Endothelial cell of umbilical vein (primary cell): ENCODE measurements at regions not wholly inside any gene's neighbourhood (a gene's known extent, or its start where the extent isn't known, plus 50 kb on each side); places are given as distances from the start of the nearest gene placed in this dataset.

ENCODE experiments used
- BruUV-seq: library from RNA; stranded (reverse); fragments of 400-500 nt; replicated peaks from 2 replicates; lab custom pipeline; 2021; lab: Mats Ljungman, UMichigan
- CTCF ChIA-PET: fragments of 300-600, 350-600 bp; sonication (Branson Sonifier 250); formaldehyde crosslinking; loops from one replicate; lab custom pipeline; 2021; ENCODE audit warnings: antibody characterized with exemption, inconsistent platforms; lab: Charles Lee
- POLR2A ChIA-PET: fragments of 300-600, 350-600 bp; sonication (Branson Sonifier 250); formaldehyde crosslinking; loops from one replicate; lab custom pipeline; 2021; ENCODE audit warnings: antibody characterized with exemption, inconsistent platforms; lab: Charles Lee
- DNase-seq: peaks from one replicate; pipeline ENCODE4 v3.0.0-alpha.2; 2011; ENCODE audit warnings: low read depth, low spot score
- FAIRE-seq: peaks from 2 replicates; lab custom pipeline; 2011; peaks lifted over from hg19 to GRCh38; lab: Jason Lieb, UNC
- H2AFZ ChIP-seq: 2 replicates; pipeline ENCODE4 v1.6.0; 2012; ENCODE audit warnings: low read depth, low read length, control low read depth, inconsistent platforms
- H3K27ac ChIP-seq: 2 replicates; pipeline ENCODE4 v1.5.1; 2011; ENCODE audit warnings: low read depth, mild to moderate bottlenecking, control low read depth, low read length, moderate library complexity; ENCODE audit not compliant: insufficient read depth
- H3K27me3 ChIP-seq, 2 experiments: 2 replicates each; pipeline versions ENCODE4 v1.6.0 to v1.6.1; 2011; ENCODE audit warnings: low read length in 2 of 2, mixed read lengths in 1 of 2; ENCODE audit not compliant: control insufficient read depth in 2 of 2, insufficient read depth in 2 of 2
- H3K36me3 ChIP-seq, 2 experiments: 2 replicates in 1 of 2; 3 replicates in 1 of 2; pipeline ENCODE4 v1.5.1; 2011; ENCODE audit warnings: low read length in 2 of 2, mild to moderate bottlenecking in 1 of 2, moderate library complexity in 1 of 2; ENCODE audit not compliant: control insufficient read depth in 2 of 2, insufficient read depth in 2 of 2; ENCODE audit errors: extremely low read depth in 1 of 2
- H3K4me1 ChIP-seq: 3 replicates; pipeline ENCODE4 v1.5.1; 2011; ENCODE audit warnings: mild to moderate bottlenecking, low read length; ENCODE audit not compliant: control insufficient read depth, insufficient read depth; ENCODE audit errors: extremely low read depth
- H3K4me2 ChIP-seq: 2 replicates; pipeline ENCODE4 v1.6.1; 2011; ENCODE audit warnings: low read length, control low read depth, mixed read lengths; ENCODE audit not compliant: insufficient read depth
- H3K4me3 ChIP-seq, 3 experiments: fragments of 200-600 bp in 1 of 3; sonication (generic), shearing (Covaris generic) in 1 of 3; replicated peaks in 1 of 3; 2 replicates each; pipeline ENCODE4 v1.5.1; 2011 to 2016; ENCODE audit warnings: control low read depth in 3 of 3, low read length in 3 of 3, mild to moderate bottlenecking in 2 of 3, inconsistent platforms in 1 of 3, low read depth in 1 of 3, moderate library complexity in 1 of 3; ENCODE audit not compliant: insufficient read depth in 1 of 3
- H3K79me2 ChIP-seq: 2 replicates; pipeline ENCODE4 v1.6.0; 2012; ENCODE audit warnings: low read length, inconsistent platforms; ENCODE audit not compliant: control insufficient read depth, insufficient read depth
- H3K9ac ChIP-seq: replicated peaks from 2 replicates; pipeline ENCODE3; 2011; ENCODE audit warnings: low read length, control low read depth; ENCODE audit not compliant: insufficient read depth; ENCODE audit errors: extremely low read depth
- H3K9me1 ChIP-seq: replicated peaks from 3 replicates; pipeline ENCODE4 v1.6.0; 2011; ENCODE audit warnings: mild to moderate bottlenecking, low read length; ENCODE audit not compliant: control insufficient read depth, insufficient read depth; ENCODE audit errors: extremely low read depth
- H3K9me3 ChIP-seq: replicated peaks from 2 replicates; pipeline ENCODE4 v1.5.1; 2012; ENCODE audit warnings: low read length, inconsistent platforms; ENCODE audit not compliant: control insufficient read depth, insufficient read depth
- H4K20me1 ChIP-seq: replicated peaks from 2 replicates; pipeline ENCODE3; 2011; ENCODE audit warnings: mild to moderate bottlenecking, low read length; ENCODE audit not compliant: control insufficient read depth, insufficient read depth; ENCODE audit errors: extremely low read depth
- EZH2 ChIP-seq: IDR thresholded peaks from 2 replicates; pipeline ENCODE4 v1.6.1; 2012; ENCODE audit warnings: borderline replicate concordance, low read depth, mild to moderate bottlenecking, moderate library complexity, low read length, inconsistent platforms; ENCODE audit not compliant: severe bottlenecking
- FOS ChIP-seq: IDR thresholded peaks from 2 replicates; pipeline ENCODE4 v1.6.1; 2011; ENCODE audit warnings: mild to moderate bottlenecking, low read length, moderate library complexity, borderline replicate concordance; ENCODE audit not compliant: insufficient read depth
- GATA2 ChIP-seq: IDR thresholded peaks from 2 replicates; pipeline ENCODE4 v1.7.0; 2011; ENCODE audit warnings: low read depth, mild to moderate bottlenecking, moderate library complexity, mixed read lengths, low read length; ENCODE audit not compliant: insufficient read length, insufficient read depth
- JUN ChIP-seq: IDR thresholded peaks from 2 replicates; pipeline ENCODE4 v1.6.1; 2011; ENCODE audit warnings: borderline replicate concordance, low read depth; ENCODE audit not compliant: insufficient read length, insufficient read depth
- MYC ChIP-seq: IDR thresholded peaks from one replicate; pipeline ENCODE4 v1.6.1; 2011; ENCODE audit warnings: mild to moderate bottlenecking, low read depth, low read length
- POLR2A ChIP-seq: IDR thresholded peaks from 2 replicates; pipeline ENCODE4 v1.6.1; 2012; ENCODE audit warnings: low read depth, mild to moderate bottlenecking, control low read depth, low read length
- POLR2AphosphoS5 ChIP-seq: IDR thresholded peaks from 2 replicates; pipeline ENCODE4 v1.6.1; 2012; ENCODE audit warnings: low read depth, mild to moderate bottlenecking, control low read depth, low read length, moderate library complexity; ENCODE audit not compliant: insufficient read depth
- dilution Hi-C: fragments of 300-500 bp; cut with MboI; formaldehyde crosslinking; loops from one replicate; pipeline ENCODE4 v1.15.0; 2019; ENCODE audit warnings: low sequenced_read_pairs; ENCODE audit not compliant: extremely low pct_ligation_motif_present
- intact Hi-C: fragments of 100-400 bp; cut with micrococcal nuclease; formaldehyde crosslinking; loops from one replicate; pipeline ENCODE4 v1.10.0; 2022
- TF ChIP-seq, protein P1 (sequence below), 2 donors: IDR thresholded peaks; 1 replicate in 1 of 2; 2 replicates in 1 of 2; pipeline ENCODE4 v1.5.1; 2011; ENCODE audit warnings: low read length in 2 of 2, mild to moderate bottlenecking in 2 of 2, moderate library complexity in 2 of 2, control low read depth in 1 of 2, inconsistent platforms in 1 of 2, low read depth in 1 of 2; ENCODE audit not compliant: insufficient read depth in 1 of 2; ENCODE audit errors: extremely low read depth in 1 of 2
- TF ChIP-seq, protein P2 (sequence below): IDR thresholded peaks from 2 replicates; pipeline ENCODE4 v1.6.1; 2011; ENCODE audit not compliant: insufficient read depth, insufficient read length

DNA sequence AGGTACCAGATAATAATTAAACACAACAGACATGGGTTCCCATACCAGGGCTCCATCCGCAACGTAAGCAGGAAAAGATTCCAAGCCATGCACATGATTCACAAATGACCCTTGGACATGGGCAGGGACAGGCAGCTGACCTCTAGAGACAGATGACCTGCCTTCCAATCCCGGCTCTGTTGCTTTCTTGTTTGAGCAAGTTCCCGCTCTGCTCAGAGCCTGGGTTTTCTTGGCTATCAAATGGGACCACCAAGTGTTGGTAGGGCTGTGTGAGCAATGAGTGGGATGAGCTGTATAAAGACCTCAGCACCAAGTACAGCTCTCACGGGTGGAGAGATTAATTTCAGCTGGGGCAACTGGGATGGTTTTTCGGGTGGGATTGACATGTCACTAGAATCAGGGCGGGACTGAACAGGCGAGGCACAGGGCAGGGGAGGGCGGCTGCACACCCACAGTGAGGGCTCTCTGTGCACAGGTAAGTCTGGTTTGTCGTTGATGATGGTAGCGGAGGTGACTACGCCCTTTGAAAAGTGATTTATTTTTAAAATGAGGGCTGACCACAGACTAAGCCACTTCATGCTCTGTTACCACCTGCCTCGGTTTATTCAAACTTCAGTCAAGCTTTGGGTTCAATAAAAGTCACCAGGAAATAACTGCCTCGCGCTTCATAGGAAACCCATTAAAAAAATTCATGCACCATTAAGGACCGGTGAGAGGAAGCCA, 57.5 kb upstream of the IFFO2 start:
- ChIA-PET CTCF (no interaction called here), POLR2A (no interaction called here)
- DNase-seq (no peak), FAIRE-seq (no peak)
- Histone ChIP-seq H3K4me2 (no peak overlapping the region), H2AFZ (no peak overlapping the region), H3K9me1 (no peaks in the 10 kb centered on the region), H3K36me3 (no peaks in the 10 kb centered on the region), H3K4me3 (no peak overlapping the region), H3K27ac (no peak overlapping the region), H3K79me2 (no peaks in the 10 kb centered on the region), H3K27me3 (no peaks in the 10 kb centered on the region), H3K9me3 (no peaks in the 10 kb centered on the region), H3K9ac (no peak overlapping the region), H4K20me1 (no peaks in the 10 kb centered on the region), H3K4me1 (peaks cover 31% of the 10 kb centered on the region)
- intact Hi-C loops: loop anchor here (5.0 kb wide), 1 partner anchor 83 kb away; no protein-coding TSS in a partner anchor
- TF ChIP-seq GATA2: no peak
- no peak for TF ChIP-seq EZH2
- TF ChIP-seq, protein P1, sequence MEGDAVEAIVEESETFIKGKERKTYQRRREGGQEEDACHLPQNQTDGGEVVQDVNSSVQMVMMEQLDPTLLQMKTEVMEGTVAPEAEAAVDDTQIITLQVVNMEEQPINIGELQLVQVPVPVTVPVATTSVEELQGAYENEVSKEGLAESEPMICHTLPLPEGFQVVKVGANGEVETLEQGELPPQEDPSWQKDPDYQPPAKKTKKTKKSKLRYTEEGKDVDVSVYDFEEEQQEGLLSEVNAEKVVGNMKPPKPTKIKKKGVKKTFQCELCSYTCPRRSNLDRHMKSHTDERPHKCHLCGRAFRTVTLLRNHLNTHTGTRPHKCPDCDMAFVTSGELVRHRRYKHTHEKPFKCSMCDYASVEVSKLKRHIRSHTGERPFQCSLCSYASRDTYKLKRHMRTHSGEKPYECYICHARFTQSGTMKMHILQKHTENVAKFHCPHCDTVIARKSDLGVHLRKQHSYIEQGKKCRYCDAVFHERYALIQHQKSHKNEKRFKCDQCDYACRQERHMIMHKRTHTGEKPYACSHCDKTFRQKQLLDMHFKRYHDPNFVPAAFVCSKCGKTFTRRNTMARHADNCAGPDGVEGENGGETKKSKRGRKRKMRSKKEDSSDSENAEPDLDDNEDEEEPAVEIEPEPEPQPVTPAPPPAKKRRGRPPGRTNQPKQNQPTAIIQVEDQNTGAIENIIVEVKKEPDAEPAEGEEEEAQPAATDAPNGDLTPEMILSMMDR (IDR thresholded peaks at IDR 0.05; ENCODE audit: extremely low read depth in 1 of 2, insufficient read depth in 1 of 2, low read depth in 1 of 2, low read length in 2 of 2): no peak
- TF ChIP-seq POLR2A: no peak
- no peak for TF ChIP-seq POLR2AphosphoS5
- dilution Hi-C loops: no loop called here
- BruUV-seq: no TSS peak

DNA sequence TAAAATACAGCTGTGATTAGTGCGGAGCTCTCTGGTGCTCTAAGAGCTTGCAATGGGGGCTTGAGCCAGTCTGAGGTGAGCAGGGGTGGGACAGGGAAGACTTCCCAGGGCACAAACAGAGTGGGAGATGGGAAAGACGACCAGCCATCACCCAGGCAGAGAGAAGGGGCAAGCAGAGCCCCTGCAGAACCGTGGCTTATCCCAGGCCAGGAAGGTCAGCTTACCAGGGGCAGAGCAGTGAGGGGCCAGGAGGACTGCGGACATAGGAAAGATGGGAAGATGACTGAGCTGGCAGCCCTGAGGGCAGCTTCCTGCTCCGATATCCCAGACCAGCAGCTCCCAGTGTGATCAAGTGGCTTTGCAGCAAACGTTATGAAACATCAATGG, 55.4 kb upstream of the IFFO2 start:
- FAIRE-seq (peak; percentile 65), DNase-seq (no peak)
- no peaks in the 10 kb centered on the region for H3K27me3 ChIP-seq
- H3K79me2 ChIP-seq: no peaks in the 10 kb centered on the region
- peak overlapping the region; percentile 53 for H2AFZ ChIP-seq
- no peaks in the 10 kb centered on the region for H3K9me1 ChIP-seq
- no peaks in the 10 kb centered on the region for H3K9me3 ChIP-seq
- peaks cover 31% of the 10 kb centered on the region for H3K4me1 ChIP-seq
- dilution Hi-C loops (no loop called here), intact Hi-C loops (loop anchor here (1.0 to 5.0 kb wide), 4 partner anchors 39 to 99 kb away; no protein-coding TSS in a partner anchor)
- BruUV-seq: no TSS peak
- H3K36me3 ChIP-seq: no peaks in the 10 kb centered on the region
- H3K27ac ChIP-seq: peak overlapping the region; percentile 84
- no peak overlapping the region for H3K4me3 ChIP-seq
- peak overlapping the region; percentile 5 for H3K4me2 ChIP-seq
- no peak overlapping the region for H3K9ac ChIP-seq
- ChIA-PET CTCF (interaction anchor here (0.6 to 4.0 kb wide), 14 partner anchors 14 to 128 kb away, joined by 3 to 26 read pairs (median 4); no protein-coding TSS in a partner anchor), POLR2A (no interaction called here)
- TF ChIP-seq, protein P1 (IDR thresholded peaks at IDR 0.05; ENCODE audit: extremely low read depth in 1 of 2, insufficient read depth in 1 of 2, low read depth in 1 of 2, low read length in 2 of 2): no peak
- no peak for TF ChIP-seq GATA2
- TF ChIP-seq EZH2: no peak
- TF ChIP-seq POLR2AphosphoS5: no peak
- no peak for TF ChIP-seq JUN
- no peak for TF ChIP-seq MYC
- TF ChIP-seq POLR2A: no peak
- TF ChIP-seq FOS: no peak
- TF ChIP-seq, protein P2, sequence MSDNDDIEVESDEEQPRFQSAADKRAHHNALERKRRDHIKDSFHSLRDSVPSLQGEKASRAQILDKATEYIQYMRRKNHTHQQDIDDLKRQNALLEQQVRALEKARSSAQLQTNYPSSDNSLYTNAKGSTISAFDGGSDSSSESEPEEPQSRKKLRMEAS: no peak
- H4K20me1 ChIP-seq: no peaks in the 10 kb centered on the region
